HG03039 (cell line): ENCODE measurements at regions not wholly inside any gene's neighbourhood (a gene's known extent, or its start where the extent isn't known, plus 50 kb on each side); places are given as distances from the start of the nearest gene placed in this dataset.
"Not testable (repeated sequence)": the region's sequence is repeated elsewhere in the genome, so short reads cannot be mapped to it uniquely, and the experiment has no call there.

Source experiments
- ATAC-seq: cut with Tn5 transposase; IDR thresholded peaks from one replicate; pipeline ENCODE4 v1.9.1; 2021; ENCODE audit warnings: mild to moderate bottlenecking, moderate library complexity; ENCODE audit not compliant: unreplicated experiment

- no peak for ATAC-seq
Measured at GRCh38 chr13:80083853-80084676, 256.9 kb downstream of the SPRY2 start.

- no peak for ATAC-seq
Measured at GRCh38 chr13:80083081-80083852, 257.7 kb downstream of the SPRY2 start.

GRCh38 chr13:80082396-80083080 lies 258.4 kb downstream of the SPRY2 start:
- no peak for ATAC-seq

- ATAC-seq, result no peak
Measured at GRCh38 chr13:80074811-80075210, 266.1 kb downstream of the SPRY2 start.

- ATAC-seq, result no peak
Measured at GRCh38 chr13:80074143-80074752, 266.7 kb downstream of the SPRY2 start.

GRCh38 chr13:80072231-80072630 lies 268.7 kb downstream of the SPRY2 start:
- ATAC-seq, result no peak

GRCh38 chr13:80070024-80070703 lies 270.8 kb downstream of the SPRY2 start:
- ATAC-seq, result no peak

GRCh38 chr13:80069374-80069773 lies 271.6 kb downstream of the SPRY2 start:
- no peak for ATAC-seq

- no peak for ATAC-seq
Measured at GRCh38 chr13:80065996-80066395, 274.9 kb downstream of the SPRY2 start.

GRCh38 chr13:80062416-80062815 lies 278.5 kb downstream of the SPRY2 start:
- not testable (repeated sequence) for ATAC-seq

- ATAC-seq, result no peak
Measured at GRCh38 chr13:80059789-80060188, 281.1 kb downstream of the SPRY2 start.

GRCh38 chr13:80058626-80059025 lies 282.3 kb downstream of the SPRY2 start:
- ATAC-seq, result no peak

- no peak for ATAC-seq
Measured at GRCh38 chr13:80055847-80056246, 285.1 kb downstream of the SPRY2 start.

GRCh38 chr13:80054806-80055205 lies 286.1 kb downstream of the SPRY2 start:
- no peak for ATAC-seq

GRCh38 chr13:80052286-80052685 lies 288.6 kb downstream of the SPRY2 start:
- ATAC-seq, result no peak

- ATAC-seq, result no peak
Measured at GRCh38 chr13:80050252-80050651, 290.7 kb downstream of the SPRY2 start.

GRCh38 chr13:80048802-80049201 lies 292.1 kb downstream of the SPRY2 start:
- ATAC-seq, result peak; percentile 98

- no peak for ATAC-seq
Measured at GRCh38 chr13:80048030-80048429, 292.9 kb downstream of the SPRY2 start.

- no peak for ATAC-seq
Measured at GRCh38 chr13:80047406-80047805, 293.5 kb downstream of the SPRY2 start.

- ATAC-seq, result no peak
Measured at GRCh38 chr13:80040981-80041317, 300.0 kb downstream of the SPRY2 start.
